Neural progenitor cell (in vitro differentiated cells): ENCODE measurements at regions not wholly inside any gene's neighbourhood (a gene's known extent, or its start where the extent isn't known, plus 50 kb on each side); places are given as distances from the start of the nearest gene placed in this dataset.
"Not testable (repeated sequence)": the region's sequence is repeated elsewhere in the genome, so short reads cannot be mapped to it uniquely, and the experiment has no call there.

Experiments used
- EZH2 ChIP-seq: fragments of 200-600 bp; sonication (generic); IDR thresholded peaks from 2 replicates; pipeline ENCODE4 v1.6.1; 2017; ENCODE audit warnings: antibody characterized with exemption, mild to moderate bottlenecking, moderate library complexity
- EZH2phosphoT487 ChIP-seq: fragments of 200-600 bp; sonication (generic); IDR thresholded peaks from 2 replicates; pipeline ENCODE4 v1.6.1; 2017; ENCODE audit warnings: antibody characterized with exemption
- TF ChIP-seq, protein P1 (sequence below): fragments of 200-600 bp; sonication (generic); IDR thresholded peaks from 2 replicates; pipeline ENCODE4 v1.5.1; 2017; ENCODE audit warnings: antibody characterized with exemption, mild to moderate bottlenecking

DNA sequence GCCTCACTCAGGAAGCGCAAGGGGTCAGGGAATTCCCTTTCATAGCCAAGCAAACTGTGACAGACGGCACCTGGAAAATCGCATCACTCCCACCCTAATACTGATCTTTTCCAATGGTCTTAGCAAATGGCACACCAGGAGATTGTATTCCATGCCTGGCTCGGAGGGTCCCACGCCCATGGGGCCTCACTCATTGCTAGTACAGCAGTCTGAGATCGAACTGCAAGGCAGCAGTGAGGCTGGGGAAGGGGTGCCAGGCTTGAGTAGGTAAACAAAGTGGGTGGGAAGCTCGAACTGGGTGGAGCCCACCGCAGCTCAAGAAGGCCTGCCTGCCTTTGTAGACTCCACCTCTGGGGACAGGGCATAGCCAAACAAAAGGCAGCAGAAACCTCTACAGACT lies 626.0 kb upstream of the ST8SIA4 start:
- TF ChIP-seq EZH2, EZH2phosphoT487: not testable (repeated sequence)
- TF ChIP-seq, protein P1, sequence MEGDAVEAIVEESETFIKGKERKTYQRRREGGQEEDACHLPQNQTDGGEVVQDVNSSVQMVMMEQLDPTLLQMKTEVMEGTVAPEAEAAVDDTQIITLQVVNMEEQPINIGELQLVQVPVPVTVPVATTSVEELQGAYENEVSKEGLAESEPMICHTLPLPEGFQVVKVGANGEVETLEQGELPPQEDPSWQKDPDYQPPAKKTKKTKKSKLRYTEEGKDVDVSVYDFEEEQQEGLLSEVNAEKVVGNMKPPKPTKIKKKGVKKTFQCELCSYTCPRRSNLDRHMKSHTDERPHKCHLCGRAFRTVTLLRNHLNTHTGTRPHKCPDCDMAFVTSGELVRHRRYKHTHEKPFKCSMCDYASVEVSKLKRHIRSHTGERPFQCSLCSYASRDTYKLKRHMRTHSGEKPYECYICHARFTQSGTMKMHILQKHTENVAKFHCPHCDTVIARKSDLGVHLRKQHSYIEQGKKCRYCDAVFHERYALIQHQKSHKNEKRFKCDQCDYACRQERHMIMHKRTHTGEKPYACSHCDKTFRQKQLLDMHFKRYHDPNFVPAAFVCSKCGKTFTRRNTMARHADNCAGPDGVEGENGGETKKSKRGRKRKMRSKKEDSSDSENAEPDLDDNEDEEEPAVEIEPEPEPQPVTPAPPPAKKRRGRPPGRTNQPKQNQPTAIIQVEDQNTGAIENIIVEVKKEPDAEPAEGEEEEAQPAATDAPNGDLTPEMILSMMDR, result not testable (repeated sequence)
